ENCODE measurements at regions not wholly inside any gene's neighbourhood (a gene's known extent, or its start where the extent isn't known, plus 50 kb on each side); places are given as distances from the start of the nearest gene placed in this dataset.

DNA sequence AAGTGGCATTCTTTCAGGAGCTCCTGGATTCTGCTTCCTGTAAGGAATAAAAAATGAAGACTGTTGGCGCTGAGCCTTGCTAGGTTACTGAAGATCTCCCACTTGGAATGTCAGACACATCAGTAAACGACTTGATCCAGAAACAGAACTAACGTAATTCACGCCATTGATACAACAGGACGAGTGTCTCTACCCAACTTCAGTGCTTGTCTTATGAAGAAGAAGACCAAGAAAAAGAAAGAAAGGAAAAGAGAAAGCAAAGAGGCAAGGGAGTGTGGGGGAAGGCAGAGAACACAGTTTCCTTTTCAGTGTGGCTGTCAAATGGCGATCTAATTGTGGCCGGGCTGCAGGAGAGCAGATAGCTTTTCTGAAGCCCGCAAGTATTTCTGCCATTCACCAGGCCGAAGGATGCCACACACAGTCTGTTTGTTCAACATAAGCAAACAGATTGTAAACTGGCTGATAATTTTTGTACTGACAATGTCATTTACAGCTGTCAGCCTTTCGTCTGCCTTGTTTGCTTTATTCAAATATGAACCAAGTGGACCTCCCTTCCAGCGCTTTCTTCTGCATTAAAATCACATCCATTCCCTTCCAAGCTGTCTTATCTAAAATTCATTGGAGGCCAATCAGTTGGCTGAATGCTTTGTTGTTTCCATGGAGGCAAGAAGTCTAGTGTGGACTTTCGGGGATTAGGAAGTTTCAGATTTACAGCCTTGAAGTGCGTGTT is 180.6 kb downstream of the FOXA2 start:
- no peak for DNase-seq

GRCh38 chr20:22403022-22403631 is 181.2 kb downstream of the FOXA2 start:
- DNase-seq, result no peak

DNA sequence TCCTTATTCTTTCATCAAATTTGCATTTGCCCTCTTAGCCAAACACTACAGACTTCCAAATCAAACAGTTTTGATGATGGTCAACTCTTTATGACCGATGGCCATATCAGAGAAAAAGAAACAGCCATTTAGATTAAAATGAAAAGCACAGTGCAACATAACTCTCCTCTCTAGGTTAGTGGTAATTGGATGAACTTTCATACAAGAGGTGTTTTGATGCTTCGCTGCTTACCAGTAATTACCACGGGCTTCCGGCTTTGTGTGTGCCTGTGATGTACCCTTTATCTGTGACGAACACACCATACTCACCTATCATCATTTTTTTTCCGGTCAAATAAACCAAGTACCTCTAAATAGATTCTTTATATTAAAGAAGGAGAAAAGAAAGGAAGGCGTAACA is 181.8 kb downstream of the FOXA2 start:
- no peak for DNase-seq

- no peak for DNase-seq
Measured at GRCh38 chr20:22400440-22400839, 183.9 kb downstream of the FOXA2 start.

GRCh38 chr20:22394583-22394982 is 189.8 kb downstream of the FOXA2 start:
- no peak for DNase-seq

DNA sequence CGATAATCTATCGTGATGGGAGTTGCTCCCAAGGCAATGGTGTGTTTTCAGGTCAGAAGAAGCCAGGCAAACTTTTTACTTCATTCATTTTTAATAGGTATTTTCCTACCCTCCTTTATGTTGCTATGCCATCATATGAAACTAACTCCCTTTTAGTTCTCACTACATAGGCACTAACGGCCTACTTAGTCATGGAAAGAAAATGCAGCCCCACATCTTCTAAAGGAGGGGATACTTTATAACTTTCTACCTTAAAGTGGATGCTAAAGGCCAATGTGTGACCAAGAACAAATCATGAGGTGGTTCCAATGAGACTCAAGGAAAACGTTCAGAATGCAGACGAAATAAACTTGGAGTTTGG is 193.8 kb downstream of the FOXA2 start:
- DNase-seq, result no peak

DNA sequence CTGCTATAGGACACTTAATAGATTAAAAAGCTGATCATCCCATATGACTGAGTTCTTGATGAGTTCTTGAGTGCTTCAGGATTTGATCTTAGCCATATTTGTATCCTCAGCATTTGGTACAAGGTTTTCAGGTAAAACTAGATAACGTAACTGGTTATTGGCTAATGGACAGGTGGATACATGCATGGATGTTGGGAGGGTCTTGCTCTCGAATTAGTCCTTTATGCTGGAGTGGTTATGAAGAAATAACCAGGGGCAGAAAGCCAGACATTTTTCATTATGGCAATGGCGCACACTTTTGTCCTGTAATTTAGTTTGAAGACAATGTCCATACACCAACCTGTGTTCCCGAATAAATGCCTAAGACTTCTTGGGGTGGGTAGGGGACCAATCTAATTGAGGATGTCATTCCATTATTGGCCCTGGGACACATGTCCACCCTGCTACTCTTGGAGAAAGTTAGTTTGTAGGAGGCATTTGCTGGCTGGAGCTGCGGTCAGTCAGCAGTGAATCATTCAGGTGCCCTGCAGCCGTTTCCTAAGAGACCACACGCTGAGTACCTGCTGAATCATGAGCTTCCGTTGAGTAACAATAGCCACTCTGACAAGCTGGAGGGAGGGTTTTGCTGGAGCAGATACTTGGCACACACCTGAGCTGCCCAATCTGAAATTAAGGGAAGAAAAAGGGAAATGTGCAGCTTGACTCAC is 194.4 kb downstream of the FOXA2 start:
- DNase-seq, result no peak

DNA sequence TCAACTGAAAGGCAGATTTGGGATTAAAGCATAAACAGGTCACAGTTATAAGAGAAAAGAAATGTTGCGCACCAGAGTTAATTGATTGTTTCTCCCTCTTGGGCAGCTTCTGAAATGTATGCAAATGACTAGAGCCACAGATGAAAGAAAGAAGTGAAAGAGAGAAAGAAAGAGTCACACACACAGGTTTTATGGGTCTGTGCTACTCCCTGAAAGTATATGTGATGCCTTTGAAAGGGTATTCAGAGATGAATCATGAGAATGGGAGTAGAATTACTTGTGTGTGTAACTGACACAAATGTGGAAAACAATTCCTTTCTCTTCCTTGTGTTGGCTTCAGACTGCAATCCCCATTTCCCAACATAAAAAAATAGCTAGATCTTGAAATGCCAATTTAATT is 196.9 kb downstream of the FOXA2 start:
- DNase-seq, result no peak

- DNase-seq, result no peak
Measured at GRCh38 chr20:22386306-22386623, 198.1 kb downstream of the FOXA2 start.

- DNase-seq, result no peak
Measured at GRCh38 chr20:22385602-22386305, 198.6 kb downstream of the FOXA2 start.

GRCh38 chr20:22384978-22385377 is 199.4 kb downstream of the FOXA2 start:
- DNase-seq, result no peak

GRCh38 chr20:22383156-22383555 is 201.2 kb downstream of the FOXA2 start:
- no peak for DNase-seq

- no peak for DNase-seq
Measured at GRCh38 chr20:22382742-22383141, 201.6 kb downstream of the FOXA2 start.

DNA sequence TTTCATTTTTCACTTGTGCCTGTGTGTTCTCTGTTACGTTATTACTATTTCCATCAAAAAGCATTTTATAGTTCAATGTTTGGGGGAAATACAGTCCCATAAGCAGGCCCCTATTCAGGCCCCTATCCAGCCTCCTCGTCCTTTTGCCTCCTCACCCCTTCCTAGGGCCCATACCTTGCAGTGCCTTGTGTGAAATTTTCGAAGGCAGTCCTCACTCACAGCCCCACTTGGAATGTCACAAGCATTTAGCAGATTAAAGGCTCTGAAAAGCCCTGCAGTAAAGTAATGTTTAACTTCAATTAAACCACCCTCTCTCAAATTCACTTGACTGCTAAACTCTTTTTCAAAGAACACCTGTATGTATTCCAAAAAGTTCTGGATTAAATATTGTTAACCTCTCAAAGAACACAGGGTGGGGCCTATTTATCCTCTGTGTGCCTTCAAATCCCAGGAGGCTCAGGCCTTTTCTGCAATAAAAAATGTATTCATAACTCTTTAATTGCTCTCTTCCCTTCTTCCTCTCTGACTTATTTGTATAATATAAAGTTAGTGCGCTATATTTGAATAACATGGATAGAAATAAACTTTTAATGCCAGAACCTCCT is 202.5 kb downstream of the FOXA2 start:
- DNase-seq, result no peak

DNA sequence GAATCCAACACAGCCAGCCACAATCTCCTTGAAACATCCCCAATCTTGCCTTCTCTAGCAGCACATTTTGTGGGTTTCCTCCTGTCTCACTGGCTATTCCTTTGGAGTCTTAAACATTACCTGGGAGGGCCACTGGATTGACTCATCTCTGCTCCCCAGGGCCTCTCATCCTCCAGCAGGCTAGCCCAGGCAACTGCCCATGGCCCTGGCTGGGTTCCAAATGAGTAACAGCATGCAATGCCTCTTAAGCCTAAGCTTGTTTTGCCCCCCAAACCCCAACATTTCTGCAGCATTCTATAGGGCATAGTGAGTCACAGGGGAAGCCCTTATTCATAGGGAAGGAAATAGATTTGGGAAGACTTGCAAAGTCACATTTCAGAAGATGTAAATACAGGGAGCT is 204.9 kb downstream of the FOXA2 start:
- DNase-seq, result no peak

- DNase-seq, result no peak
Measured at GRCh38 chr20:22374678-22375590, 209.4 kb downstream of the FOXA2 start.

- no peak for DNase-seq
Measured at GRCh38 chr20:22374066-22374465, 210.3 kb downstream of the FOXA2 start.

GRCh38 chr20:22373164-22373895 is 211.0 kb downstream of the FOXA2 start:
- no peak for DNase-seq

DNA sequence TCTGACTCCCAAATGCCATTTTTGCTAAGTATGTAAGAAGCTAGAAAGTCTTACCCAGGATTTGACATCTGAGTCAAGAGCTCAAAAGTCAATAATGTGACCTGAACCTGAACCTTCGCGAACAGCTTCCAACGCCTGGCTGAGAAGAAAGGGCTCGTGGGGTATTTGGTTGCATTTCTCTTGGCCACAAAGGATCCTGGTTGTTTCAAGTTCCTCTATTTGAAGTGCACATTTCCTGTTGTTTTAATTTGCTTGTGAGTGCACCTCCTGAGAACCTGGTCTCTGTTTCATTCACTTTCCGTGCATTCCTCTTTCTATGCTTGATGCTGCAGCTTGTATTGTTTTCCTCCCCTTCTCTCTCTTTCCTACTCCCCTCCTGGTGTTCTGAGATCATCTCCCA is 212.5 kb downstream of the FOXA2 start:
- no peak for DNase-seq

- no peak for DNase-seq
Measured at GRCh38 chr20:22370137-22370536, 214.2 kb downstream of the FOXA2 start.

DNA sequence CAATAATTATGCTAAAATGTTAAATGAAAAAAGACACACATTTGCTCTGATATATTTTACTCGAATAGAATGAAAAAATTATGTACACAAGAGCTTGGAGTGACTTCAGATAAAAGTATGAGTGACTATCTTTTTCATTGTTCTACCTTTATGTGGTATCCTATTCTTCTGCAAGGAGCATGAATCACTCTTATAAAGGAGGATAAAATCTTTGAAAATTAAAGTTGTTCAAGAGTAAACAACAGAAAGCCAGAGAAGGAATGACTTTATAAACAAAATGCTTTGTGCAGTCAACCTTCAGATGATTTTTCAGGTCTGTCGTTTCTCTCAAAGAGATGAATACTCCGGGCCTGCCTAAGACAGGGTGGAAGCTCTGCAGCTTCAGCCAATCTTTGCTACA is 215.3 kb downstream of the FOXA2 start:
- no peak for DNase-seq

DNA sequence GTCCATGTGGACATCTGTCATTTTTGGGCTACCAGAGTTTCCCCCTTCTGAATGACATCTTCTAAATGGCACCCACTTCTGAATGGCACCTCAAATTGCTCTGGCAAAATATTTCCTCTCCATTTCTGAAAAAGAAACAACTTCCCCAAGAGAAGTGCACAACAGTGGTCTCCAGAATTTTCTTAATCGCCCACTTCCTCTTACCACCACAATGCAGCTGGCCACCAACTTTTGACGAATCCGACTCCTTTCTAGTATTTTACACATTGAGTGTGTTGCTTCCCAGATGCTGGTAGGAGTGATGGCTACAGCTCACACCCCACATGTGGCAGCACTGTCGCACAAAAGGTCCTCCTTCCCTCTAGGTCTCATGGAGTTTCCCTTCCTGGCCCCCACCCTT is 216.1 kb downstream of the FOXA2 start:
- no peak for DNase-seq
